ENCODE measurements at regions not wholly inside any gene's neighbourhood (a gene's known extent, or its start where the extent isn't known, plus 50 kb on each side); places are given as distances from the start of the nearest gene placed in this dataset.

- DNase-seq (ENCODE audit: low read depth), result no peak
- TF ChIP-seq CTCF (conservative IDR thresholded peaks at IDR 0.05; ENCODE audit: low read depth, low read length), result no peak
- no peak overlapping the region for H3K4me3 ChIP-seq (ENCODE audit: low read depth, low read length)
Measured at GRCh38 chrX:99468993-99469392, 941.1 kb downstream of the PCDH19 start.

DNA sequence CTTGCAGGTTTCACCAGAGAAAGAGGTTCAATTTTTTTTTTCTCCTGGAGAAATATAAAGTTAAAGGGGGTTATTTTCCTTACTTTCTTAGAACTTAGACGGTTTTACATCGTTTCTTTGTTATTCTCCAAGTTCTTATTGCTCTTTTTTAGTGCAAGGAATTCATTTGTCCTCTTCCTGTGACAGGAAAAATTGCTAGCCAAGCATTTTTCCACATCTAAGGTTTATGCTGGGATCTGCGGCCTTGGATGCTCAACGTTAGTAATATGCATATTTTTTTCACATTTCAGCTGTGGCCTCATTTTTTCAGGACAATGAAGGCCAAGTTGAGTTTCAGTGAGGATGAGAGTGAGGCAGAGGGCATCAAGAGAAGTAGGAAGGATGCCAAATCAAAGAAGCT, 948.9 kb downstream of the PCDH19 start:
- no peak for TF ChIP-seq CTCF (conservative IDR thresholded peaks at IDR 0.05; ENCODE audit: low read depth, low read length)
- no peak for DNase-seq (ENCODE audit: low read depth)
- H3K4me3 ChIP-seq (ENCODE audit: low read depth, low read length), result no peak overlapping the region

GRCh38 chrX:99445336-99445735, 964.7 kb downstream of the PCDH19 start:
- no peak for DNase-seq (ENCODE audit: low read depth)
- TF ChIP-seq CTCF (conservative IDR thresholded peaks at IDR 0.05; ENCODE audit: low read depth, low read length), result no peak
- H3K4me3 ChIP-seq (ENCODE audit: low read depth, low read length), result no peak overlapping the region

DNA sequence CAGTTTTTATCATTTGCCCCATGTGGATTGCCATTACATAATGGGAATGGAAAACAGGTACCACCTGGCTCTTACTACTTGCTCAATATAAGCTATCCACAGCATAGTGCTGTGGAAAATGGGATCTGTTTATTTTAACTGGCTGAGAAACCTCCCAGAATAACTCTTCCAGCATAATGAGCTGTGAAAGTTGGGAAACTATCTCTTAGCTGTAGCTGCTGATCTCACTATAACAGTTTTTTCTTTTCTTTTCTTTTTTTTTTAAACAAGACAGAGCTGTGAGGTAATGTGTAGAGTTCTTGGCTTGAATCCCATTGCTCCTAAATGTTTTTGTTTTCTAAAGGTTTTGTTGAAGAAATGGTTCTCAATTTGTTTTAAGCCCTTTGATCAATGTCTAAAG, 988.3 kb downstream of the PCDH19 start:
- DNase-seq (ENCODE audit: low read depth), result no peak
- TF ChIP-seq CTCF (conservative IDR thresholded peaks at IDR 0.05; ENCODE audit: low read depth, low read length), result no peak
- no peak overlapping the region for H3K4me3 ChIP-seq (ENCODE audit: low read depth, low read length)

DNA sequence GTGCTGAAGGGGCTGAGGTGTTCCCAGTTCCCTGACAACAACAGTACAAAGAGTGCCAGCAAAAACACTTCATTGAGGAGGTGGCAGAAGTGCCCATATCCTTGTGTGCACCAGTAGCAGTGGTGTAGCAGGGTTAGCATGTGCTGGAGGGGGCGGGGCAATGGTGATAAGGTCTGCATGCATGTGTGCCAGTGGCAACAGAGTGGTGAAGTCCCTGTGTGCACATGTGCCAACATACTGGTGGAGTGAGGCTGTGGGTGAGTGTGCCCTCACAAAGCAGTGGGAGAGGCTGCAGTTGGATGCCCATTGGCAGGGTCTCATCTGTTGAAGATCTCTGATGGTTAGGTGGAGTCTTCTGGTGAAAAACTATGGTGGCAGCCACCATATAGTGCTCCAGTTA, 994.6 kb downstream of the PCDH19 start:
- no peak for DNase-seq (ENCODE audit: low read depth)
- no peak for TF ChIP-seq CTCF (conservative IDR thresholded peaks at IDR 0.05; ENCODE audit: low read depth, low read length)
- H3K4me3 ChIP-seq (ENCODE audit: low read depth, low read length), result no peak overlapping the region

GRCh38 chrX:99413317-99413716, 996.8 kb downstream of the PCDH19 start:
- no peak overlapping the region for H3K4me3 ChIP-seq (ENCODE audit: low read depth, low read length)
- DNase-seq (ENCODE audit: low read depth), result no peak
- TF ChIP-seq CTCF (conservative IDR thresholded peaks at IDR 0.05; ENCODE audit: low read depth, low read length), result no peak

- no peak overlapping the region for H3K4me3 ChIP-seq (ENCODE audit: low read depth, low read length)
- DNase-seq (ENCODE audit: low read depth), result no peak
- TF ChIP-seq CTCF (conservative IDR thresholded peaks at IDR 0.05; ENCODE audit: low read depth, low read length), result no peak
Measured at GRCh38 chrX:99398545-99398944, 1011.5 kb downstream of the PCDH19 start.
